ENCODE measurements at regions not wholly inside any gene's neighbourhood (a gene's known extent, or its start where the extent isn't known, plus 50 kb on each side); places are given as distances from the start of the nearest gene placed in this dataset.
"Not testable (repeated sequence)": the region's sequence is repeated elsewhere in the genome, so short reads cannot be mapped to it uniquely, and the experiment has no call there.

GRCh38 chr16:16526998-16527397 lies 148.1 kb downstream of the NPIPA7 start:
- DNase-seq; H3K4me1 ChIP-seq; H3K27ac ChIP-seq; intact Hi-C loops (cut with DNase I; ENCODE audit: low total_unique reads); H3K9me3 ChIP-seq; H3K36me3 ChIP-seq; H3K4me3 ChIP-seq; H3K27me3 ChIP-seq: not testable (repeated sequence)

- H3K36me3 ChIP-seq; intact Hi-C loops (cut with DNase I; ENCODE audit: low total_unique reads); H3K9me3 ChIP-seq; H3K27me3 ChIP-seq; H3K4me1 ChIP-seq; DNase-seq; H3K27ac ChIP-seq; H3K4me3 ChIP-seq: not testable (repeated sequence)
Measured at GRCh38 chr16:16530744-16531143, 151.8 kb downstream of the NPIPA7 start.

DNA sequence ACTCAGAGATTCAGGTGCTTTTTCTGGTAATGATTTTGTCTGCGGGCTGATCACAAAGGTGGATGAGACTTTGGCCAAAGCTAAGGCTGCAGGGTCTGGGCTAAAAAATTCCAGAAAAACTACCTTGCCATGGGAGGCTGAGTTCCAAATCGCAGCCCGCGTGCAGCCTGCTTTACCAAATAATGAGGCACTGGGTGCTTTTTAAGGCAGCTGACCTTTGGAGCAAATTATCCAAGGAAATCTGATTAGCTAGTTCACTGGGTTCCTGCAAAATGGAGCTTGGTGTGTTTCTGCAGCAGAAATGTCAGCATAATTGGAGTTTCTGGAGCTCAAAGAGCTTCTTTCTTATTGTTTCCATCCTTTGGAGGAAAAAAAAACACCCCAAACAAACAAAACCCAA lies 156.6 kb downstream of the NPIPA7 start:
- intact Hi-C loops (cut with DNase I; ENCODE audit: low total_unique reads); H3K36me3 ChIP-seq; DNase-seq; H3K4me3 ChIP-seq; H3K9me3 ChIP-seq; H3K4me1 ChIP-seq; H3K27me3 ChIP-seq; H3K27ac ChIP-seq: not testable (repeated sequence)

DNA sequence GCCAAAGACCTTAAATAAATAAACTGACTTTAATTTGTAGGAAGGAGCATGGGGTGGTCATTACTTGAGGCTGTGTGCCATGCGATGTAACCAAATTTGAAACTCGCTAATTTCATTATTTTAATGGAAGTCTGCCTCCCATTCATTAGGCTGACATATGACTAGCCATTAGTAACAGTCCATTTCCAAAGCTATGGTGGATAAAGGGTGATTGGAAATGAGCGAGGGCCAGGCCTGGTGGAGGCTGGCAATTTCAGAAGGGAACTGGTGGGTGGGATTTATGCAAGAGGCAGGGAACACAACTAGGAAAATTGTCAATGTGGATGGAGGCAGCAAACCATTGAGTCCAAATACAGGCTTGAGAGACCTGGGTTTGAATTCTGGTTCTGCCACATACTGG lies 157.2 kb downstream of the NPIPA7 start:
- intact Hi-C loops (cut with DNase I; ENCODE audit: low total_unique reads); DNase-seq; H3K4me1 ChIP-seq; H3K9me3 ChIP-seq; H3K27ac ChIP-seq; H3K36me3 ChIP-seq; H3K27me3 ChIP-seq; H3K4me3 ChIP-seq: not testable (repeated sequence)

- H3K36me3 ChIP-seq; H3K4me1 ChIP-seq; H3K4me3 ChIP-seq; DNase-seq; H3K9me3 ChIP-seq; H3K27ac ChIP-seq; H3K27me3 ChIP-seq; intact Hi-C loops (cut with DNase I; ENCODE audit: low total_unique reads): not testable (repeated sequence)
Measured at GRCh38 chr16:16549710-16550109, 170.8 kb downstream of the NPIPA7 start.

DNA sequence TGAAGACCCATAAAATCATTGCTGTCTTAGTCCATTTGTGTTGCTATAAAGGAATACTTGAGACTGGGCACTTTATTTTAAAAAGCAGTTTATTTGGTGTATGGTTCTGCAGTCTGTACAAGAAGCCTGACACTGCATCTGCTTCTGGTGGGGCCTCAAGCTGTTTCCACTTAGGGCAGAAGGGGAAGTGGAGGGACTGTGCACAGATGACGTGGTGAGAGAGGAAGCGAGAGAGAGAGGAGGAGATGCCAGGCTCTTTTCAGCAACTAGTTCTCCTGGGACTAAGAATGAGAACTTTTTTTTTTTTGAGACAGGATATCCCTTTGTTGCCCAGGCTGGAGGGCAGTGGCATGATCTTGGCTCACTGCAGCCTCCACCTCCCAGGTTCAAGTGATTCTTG lies 171.9 kb downstream of the NPIPA7 start:
- H3K4me3 ChIP-seq; H3K4me1 ChIP-seq; H3K27ac ChIP-seq; H3K9me3 ChIP-seq; DNase-seq; intact Hi-C loops (cut with DNase I; ENCODE audit: low total_unique reads); H3K36me3 ChIP-seq; H3K27me3 ChIP-seq: not testable (repeated sequence)

DNA sequence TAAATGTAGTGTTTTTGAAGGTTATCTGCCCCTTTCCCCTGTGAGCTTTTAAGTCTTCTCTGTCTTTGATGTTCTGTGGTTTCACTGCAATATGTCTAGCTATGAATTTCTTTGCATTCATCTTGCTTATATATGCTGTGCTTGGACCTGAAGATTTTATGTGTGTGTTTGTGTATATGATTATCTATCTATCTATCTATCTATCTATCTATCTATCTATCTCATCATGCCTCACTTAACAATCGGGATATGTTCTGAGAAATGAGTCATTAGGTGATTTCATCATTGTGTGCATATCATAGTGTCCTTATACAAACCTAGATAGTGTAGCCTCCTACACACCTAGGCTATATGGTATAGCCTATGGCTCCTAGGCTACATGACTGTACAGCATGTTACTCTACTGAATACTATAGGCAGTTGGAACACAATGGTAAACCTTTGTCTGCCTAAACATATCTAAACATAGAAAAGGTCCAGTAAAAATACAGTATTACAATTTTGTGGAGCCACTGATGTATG lies 173.9 kb downstream of the NPIPA7 start:
- DNase-seq; H3K9me3 ChIP-seq; H3K27ac ChIP-seq; intact Hi-C loops (cut with DNase I; ENCODE audit: low total_unique reads); H3K4me1 ChIP-seq; H3K4me3 ChIP-seq; H3K27me3 ChIP-seq; H3K36me3 ChIP-seq: not testable (repeated sequence)

GRCh38 chr16:16559179-16559740 lies 180.3 kb downstream of the NPIPA7 start:
- H3K27me3 ChIP-seq; H3K9me3 ChIP-seq; H3K4me3 ChIP-seq; H3K27ac ChIP-seq; DNase-seq; H3K4me1 ChIP-seq; intact Hi-C loops (cut with DNase I; ENCODE audit: low total_unique reads); H3K36me3 ChIP-seq: not testable (repeated sequence)

- H3K4me3 ChIP-seq; intact Hi-C loops (cut with DNase I; ENCODE audit: low total_unique reads): not testable (repeated sequence)
Measured at GRCh38 chr16:16561532-16561931, 182.6 kb downstream of the NPIPA7 start.

DNA sequence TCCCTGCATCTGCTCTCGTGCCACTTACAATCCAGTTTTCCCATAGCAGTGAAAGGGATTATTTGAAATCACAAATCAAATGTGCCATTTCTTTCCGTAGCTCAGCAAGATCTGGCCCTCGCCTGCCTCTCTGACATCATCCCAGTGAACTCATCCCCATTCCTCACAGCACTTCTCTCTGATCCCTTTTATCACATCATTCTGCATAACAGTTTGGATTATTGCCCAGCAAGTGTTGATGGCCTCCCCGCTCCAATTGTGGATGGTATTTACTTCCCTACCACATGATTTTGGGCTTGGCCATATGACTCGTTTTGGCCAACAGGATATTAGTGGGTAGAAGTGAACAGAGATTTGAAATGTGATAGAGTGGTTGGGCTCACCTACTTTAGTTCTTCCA lies 185.0 kb downstream of the NPIPA7 start:
- H3K27ac ChIP-seq; H3K4me1 ChIP-seq; DNase-seq; H3K27me3 ChIP-seq; intact Hi-C loops (cut with DNase I; ENCODE audit: low total_unique reads); H3K9me3 ChIP-seq; H3K36me3 ChIP-seq; H3K4me3 ChIP-seq: not testable (repeated sequence)

More at GRCh38 chr16:16561532-16561931, 182.6 kb downstream of the NPIPA7 start:
- DNase-seq, H3K4me1 ChIP-seq, H3K36me3 ChIP-seq, H3K9me3 ChIP-seq, H3K27me3 ChIP-seq, H3K27ac ChIP-seq: not testable (repeated sequence)

DNA sequence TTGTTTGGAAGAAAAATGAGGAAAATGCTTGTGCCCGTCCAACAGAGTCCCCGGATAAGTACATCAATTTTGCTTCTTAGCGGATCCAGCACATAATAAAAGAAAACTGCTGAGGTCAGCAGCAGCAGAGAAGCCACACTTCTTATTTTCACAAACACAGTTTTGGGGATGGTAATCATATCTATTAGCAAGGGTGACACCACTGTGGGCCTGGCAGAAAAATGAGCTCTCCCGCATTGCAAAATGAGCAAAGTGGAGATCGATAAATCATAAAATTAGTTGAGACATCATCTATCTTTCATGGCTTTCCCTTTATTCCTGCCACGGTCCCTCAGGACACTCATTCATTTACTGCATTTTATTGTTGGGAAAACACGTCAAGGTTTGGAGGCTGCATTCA lies 186.4 kb downstream of the NPIPA7 start:
- intact Hi-C loops (cut with DNase I; ENCODE audit: low total_unique reads); H3K4me3 ChIP-seq; H3K27me3 ChIP-seq: not testable (repeated sequence)

DNA sequence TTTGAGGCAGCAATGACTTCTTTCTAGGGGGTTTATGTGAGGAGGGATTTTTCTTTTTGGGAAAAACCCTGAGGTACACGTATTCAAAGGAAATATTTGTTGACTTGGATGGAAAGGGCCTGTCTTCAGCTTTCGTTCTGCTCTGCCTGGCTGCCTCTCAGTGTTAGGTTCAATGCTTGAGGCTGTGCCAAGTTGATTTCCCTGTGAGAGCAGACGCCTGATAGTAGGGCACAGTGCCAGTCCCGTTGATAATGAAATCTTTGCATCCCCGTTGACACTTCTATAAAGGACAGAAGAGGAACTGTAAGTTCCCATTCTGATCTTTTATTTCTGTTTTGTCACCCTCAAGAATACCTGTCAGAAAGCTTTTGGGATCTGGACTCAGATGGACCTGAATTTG lies 191.1 kb downstream of the NPIPA7 start:
- H3K36me3 ChIP-seq; H3K9me3 ChIP-seq; DNase-seq; H3K27ac ChIP-seq; H3K27me3 ChIP-seq; intact Hi-C loops (cut with DNase I; ENCODE audit: low total_unique reads); H3K4me1 ChIP-seq; H3K4me3 ChIP-seq: not testable (repeated sequence)

More for the DNA sequence above, 186.4 kb downstream of the NPIPA7 start:
- not testable (repeated sequence) for H3K4me1 ChIP-seq, H3K27ac ChIP-seq, H3K36me3 ChIP-seq, H3K9me3 ChIP-seq, DNase-seq

GRCh38 chr16:16570874-16571273 lies 191.9 kb downstream of the NPIPA7 start:
- DNase-seq; H3K27me3 ChIP-seq; H3K4me1 ChIP-seq; H3K36me3 ChIP-seq; intact Hi-C loops (cut with DNase I; ENCODE audit: low total_unique reads); H3K9me3 ChIP-seq; H3K4me3 ChIP-seq; H3K27ac ChIP-seq: not testable (repeated sequence)

- H3K9me3 ChIP-seq; H3K36me3 ChIP-seq; H3K4me1 ChIP-seq; H3K27me3 ChIP-seq; H3K27ac ChIP-seq; DNase-seq; H3K4me3 ChIP-seq; intact Hi-C loops (cut with DNase I; ENCODE audit: low total_unique reads): not testable (repeated sequence)
Measured at GRCh38 chr16:16572130-16572774, 193.3 kb downstream of the NPIPA7 start.

DNA sequence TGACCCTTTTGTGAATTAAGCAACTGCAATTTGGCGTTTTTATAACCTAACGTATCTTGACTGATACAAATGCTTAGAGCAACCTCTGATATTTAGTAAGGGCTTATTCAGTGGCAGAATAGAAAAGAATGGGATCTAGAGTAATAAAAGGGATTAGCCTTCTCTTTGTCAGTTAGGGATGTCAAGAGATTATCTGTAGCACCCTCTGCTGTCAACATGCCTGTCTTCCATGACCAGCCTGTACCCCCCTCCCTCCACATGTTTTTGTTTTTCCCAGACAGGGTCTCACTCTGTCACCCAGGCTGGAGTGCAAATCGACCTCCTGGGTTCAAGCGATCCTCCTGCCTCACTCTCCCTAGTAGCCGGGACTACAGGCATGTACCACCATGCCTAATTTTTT lies 198.1 kb downstream of the NPIPA7 start:
- H3K4me1 ChIP-seq; DNase-seq; intact Hi-C loops (cut with DNase I; ENCODE audit: low total_unique reads); H3K27ac ChIP-seq; H3K36me3 ChIP-seq; H3K4me3 ChIP-seq; H3K9me3 ChIP-seq; H3K27me3 ChIP-seq: not testable (repeated sequence)
